HG03139 (cell line): ENCODE measurements at regions not wholly inside any gene's neighbourhood (a gene's known extent, or its start where the extent isn't known, plus 50 kb on each side); places are given as distances from the start of the nearest gene placed in this dataset.
"Not testable (repeated sequence)": the region's sequence is repeated elsewhere in the genome, so short reads cannot be mapped to it uniquely, and the experiment has no call there.

Source experiments
- ATAC-seq: cut with Tn5 transposase; IDR thresholded peaks from one replicate; pipeline ENCODE4 v1.9.1; 2021; ENCODE audit not compliant: unreplicated experiment

GRCh38 chr7:108810756-108811385 lies 241.2 kb downstream of the DNAJB9 start:
- ATAC-seq: no peak

GRCh38 chr7:108813251-108814014 lies 243.8 kb downstream of the DNAJB9 start:
- ATAC-seq: no peak

GRCh38 chr7:108815815-108816214 lies 246.1 kb downstream of the DNAJB9 start:
- no peak for ATAC-seq

- ATAC-seq: no peak
These were observed 249.1 kb downstream of the DNAJB9 start for GRCh38 chr7:108818742-108819141.

GRCh38 chr7:108824840-108825580 lies 255.3 kb downstream of the DNAJB9 start:
- no peak for ATAC-seq

- ATAC-seq: no peak
These were observed 255.9 kb downstream of the DNAJB9 start for GRCh38 chr7:108825581-108825909.

- ATAC-seq: no peak
These were observed 266.6 kb downstream of the DNAJB9 start for GRCh38 chr7:108836256-108836655.

- ATAC-seq: no peak
These were observed 268.5 kb downstream of the DNAJB9 start for GRCh38 chr7:108838198-108838597.

- ATAC-seq: no peak
These were observed 269.4 kb downstream of the DNAJB9 start for GRCh38 chr7:108839076-108839475.

- no peak for ATAC-seq
These were observed 276.3 kb downstream of the DNAJB9 start for GRCh38 chr7:108845951-108846350.

- no peak for ATAC-seq
These were observed 276.8 kb downstream of the DNAJB9 start for GRCh38 chr7:108846471-108846870.

- no peak for ATAC-seq
These were observed 278.8 kb downstream of the DNAJB9 start for GRCh38 chr7:108848486-108848885.

- ATAC-seq: no peak
These were observed 290.9 kb downstream of the DNAJB9 start for GRCh38 chr7:108860615-108861014.

GRCh38 chr7:108861071-108861470 lies 291.4 kb downstream of the DNAJB9 start:
- ATAC-seq: no peak

GRCh38 chr7:108863227-108863848 lies 293.7 kb downstream of the DNAJB9 start:
- ATAC-seq: no peak

GRCh38 chr7:108869070-108869469 lies 299.4 kb downstream of the DNAJB9 start:
- ATAC-seq: no peak

- ATAC-seq: no peak
These were observed 305.5 kb downstream of the DNAJB9 start for GRCh38 chr7:108875139-108875538.

- no peak for ATAC-seq
These were observed 321.2 kb downstream of the DNAJB9 start for GRCh38 chr7:108890862-108891261.

GRCh38 chr7:108908456-108908855 lies 338.8 kb downstream of the DNAJB9 start:
- ATAC-seq: no peak

GRCh38 chr7:108911016-108911415 lies 341.3 kb downstream of the DNAJB9 start:
- ATAC-seq: no peak

GRCh38 chr7:108920490-108920889 lies 350.8 kb downstream of the DNAJB9 start:
- ATAC-seq: no peak

GRCh38 chr7:108943048-108943447 lies 373.4 kb downstream of the DNAJB9 start:
- not testable (repeated sequence) for ATAC-seq
